ENCODE measurements at regions not wholly inside any gene's neighbourhood (a gene's known extent, or its start where the extent isn't known, plus 50 kb on each side); places are given as distances from the start of the nearest gene placed in this dataset.

DNA sequence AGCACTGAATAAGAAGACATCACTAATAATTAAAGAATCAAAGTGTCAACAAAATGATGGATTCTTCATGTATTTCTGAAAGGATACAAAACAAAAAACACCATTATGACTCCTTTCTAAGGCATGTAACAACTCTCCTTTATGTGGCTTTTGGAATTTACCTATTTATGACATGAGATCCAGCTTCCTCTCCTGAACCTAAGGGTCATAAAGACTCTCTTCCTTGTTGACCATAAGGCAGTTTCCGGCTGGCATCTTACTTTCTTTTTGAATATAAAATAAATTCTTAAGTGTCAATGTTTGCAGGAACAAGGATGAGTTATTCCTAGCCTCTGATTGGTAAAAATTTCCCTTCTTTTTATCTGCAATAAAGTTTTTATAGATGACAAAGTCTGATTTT is 111.1 kb upstream of the GRPR start:
- H3K27me3 Mint-ChIP-seq: no peaks in the 10 kb centered on the region
- no peak overlapping the region for H3K4me3 Mint-ChIP-seq
- POLR2A ChIA-PET (ENCODE audit: partially characterized antibody): no interaction called here

GRCh38 chrX:16005917-16006316 is 117.4 kb upstream of the GRPR start:
- POLR2A ChIA-PET (ENCODE audit: partially characterized antibody): no interaction called here
- H3K27me3 ChIP-seq (ENCODE audit: insufficient read depth, low read length): no peaks in the 10 kb centered on the region
- Mint-ChIP-seq H3K27me3 (no peaks in the 10 kb centered on the region), H3K36me3 (no peaks in the 10 kb centered on the region), H3K4me1 (no peaks in the 10 kb centered on the region), H3K9me3 (no peaks in the 10 kb centered on the region), H3K4me3 (no peak overlapping the region), H3K27ac (peak overlapping the region in 1 of 7 donors; percentile 38)
- H3K36me3 ChIP-seq (ENCODE audit: insufficient read depth, low read length): no peaks in the 10 kb centered on the region
- DNase-seq: no peak
- H3K4me1 ChIP-seq (ENCODE audit: insufficient read depth, low read length): no peaks in the 10 kb centered on the region
- CTCF ChIA-PET (ENCODE audit: partially characterized antibody): no interaction called here
- intact Hi-C loops (cut with micrococcal nuclease): no loop called here
- H3K4me3 ChIP-seq (ENCODE audit: low read length in 2 of 2): no peak overlapping the region
- no peak overlapping the region for H3K27ac ChIP-seq (ENCODE audit: low read depth, low read length)
- H3K9me3 ChIP-seq (ENCODE audit: control insufficient read depth in 1 of 2, low read length in 2 of 2): no peaks in the 10 kb centered on the region

More for the DNA sequence above, 111.1 kb upstream of the GRPR start:
- H3K27me3 ChIP-seq (ENCODE audit: insufficient read depth, low read length): no peaks in the 10 kb centered on the region
- H3K4me3 ChIP-seq (ENCODE audit: low read length in 2 of 2): no peak overlapping the region
- no peaks in the 10 kb centered on the region for H3K9me3 ChIP-seq (ENCODE audit: control insufficient read depth in 1 of 2, low read length in 2 of 2)
- no peak for DNase-seq
- no peaks in the 10 kb centered on the region for H3K9me3 Mint-ChIP-seq
- H3K36me3 Mint-ChIP-seq: no peaks in the 10 kb centered on the region
- H3K27ac ChIP-seq (ENCODE audit: low read depth, low read length): no peak overlapping the region
- intact Hi-C loops (cut with micrococcal nuclease): no loop called here
- no peaks in the 10 kb centered on the region for H3K4me1 ChIP-seq (ENCODE audit: insufficient read depth, low read length)
- no peak overlapping the region for H3K27ac Mint-ChIP-seq
- H3K4me1 Mint-ChIP-seq: no peaks in the 10 kb centered on the region
- no peaks in the 10 kb centered on the region for H3K36me3 ChIP-seq (ENCODE audit: insufficient read depth, low read length)
- CTCF ChIA-PET (ENCODE audit: partially characterized antibody): no interaction called here

- intact Hi-C loops (cut with micrococcal nuclease): no loop called here
- ChIA-PET POLR2A (ENCODE audit: partially characterized antibody) (no interaction called here), CTCF (ENCODE audit: partially characterized antibody) (no interaction called here)
- H3K4me1 ChIP-seq (ENCODE audit: insufficient read depth, low read length): no peaks in the 10 kb centered on the region
- no peaks in the 10 kb centered on the region for H3K9me3 Mint-ChIP-seq
- no peak overlapping the region for H3K27ac Mint-ChIP-seq
- H3K36me3 ChIP-seq (ENCODE audit: insufficient read depth, low read length): no peaks in the 10 kb centered on the region
- H3K27me3 ChIP-seq (ENCODE audit: insufficient read depth, low read length): no peaks in the 10 kb centered on the region
- H3K36me3 Mint-ChIP-seq: no peaks in the 10 kb centered on the region
- no peaks in the 10 kb centered on the region for H3K27me3 Mint-ChIP-seq
- no peak overlapping the region for H3K4me3 ChIP-seq (ENCODE audit: low read length in 2 of 2)
- H3K4me3 Mint-ChIP-seq: no peak overlapping the region
- DNase-seq: no peak
- H3K4me1 Mint-ChIP-seq: no peaks in the 10 kb centered on the region
- no peaks in the 10 kb centered on the region for H3K9me3 ChIP-seq (ENCODE audit: control insufficient read depth in 1 of 2, low read length in 2 of 2)
- no peak overlapping the region for H3K27ac ChIP-seq (ENCODE audit: low read depth, low read length)
These were observed 121.2 kb upstream of the GRPR start for GRCh38 chrX:16002185-16002584.

GRCh38 chrX:15998350-15998749 is 125.0 kb upstream of the GRPR start:
- DNase-seq: no peak
- Mint-ChIP-seq H3K9me3 (peaks cover 0 to 10% (median 5%) of the 10 kb centered on the region in 8 donors), H3K4me1 (no peaks in the 10 kb centered on the region), H3K4me3 (no peak overlapping the region), H3K36me3 (no peaks in the 10 kb centered on the region), H3K27me3 (peaks cover 0 to 4% of the 10 kb centered on the region in 2 donors), H3K27ac (no peak overlapping the region)
- Histone ChIP-seq H3K9me3 (ENCODE audit: control insufficient read depth in 1 of 2, low read length in 2 of 2) (no peaks in the 10 kb centered on the region), H3K27ac (ENCODE audit: low read depth, low read length) (no peak overlapping the region), H3K4me1 (ENCODE audit: insufficient read depth, low read length) (no peaks in the 10 kb centered on the region), H3K36me3 (ENCODE audit: insufficient read depth, low read length) (no peaks in the 10 kb centered on the region), H3K27me3 (ENCODE audit: insufficient read depth, low read length) (no peaks in the 10 kb centered on the region), H3K4me3 (ENCODE audit: low read length in 2 of 2) (no peak overlapping the region)
- ChIA-PET POLR2A (ENCODE audit: partially characterized antibody) (no interaction called here), CTCF (ENCODE audit: partially characterized antibody) (no interaction called here)
- intact Hi-C loops (cut with micrococcal nuclease): no loop called here

GRCh38 chrX:15989716-15990115 is 133.6 kb upstream of the GRPR start:
- Mint-ChIP-seq H3K9me3 (peaks cover 0 to 7% (median under 1%) of the 10 kb centered on the region in 8 donors), H3K36me3 (no peaks in the 10 kb centered on the region), H3K27me3 (peaks cover 0 to 4% of the 10 kb centered on the region in 2 donors), H3K4me1 (no peaks in the 10 kb centered on the region), H3K4me3 (no peak overlapping the region), H3K27ac (no peak overlapping the region)
- Histone ChIP-seq H3K4me3 (ENCODE audit: low read length in 2 of 2) (no peak overlapping the region), H3K9me3 (ENCODE audit: control insufficient read depth in 1 of 2, low read length in 2 of 2) (no peaks in the 10 kb centered on the region), H3K27ac (ENCODE audit: low read depth, low read length) (no peak overlapping the region), H3K27me3 (ENCODE audit: insufficient read depth, low read length) (no peaks in the 10 kb centered on the region), H3K4me1 (ENCODE audit: insufficient read depth, low read length) (no peaks in the 10 kb centered on the region), H3K36me3 (ENCODE audit: insufficient read depth, low read length) (no peaks in the 10 kb centered on the region)
- ChIA-PET POLR2A (ENCODE audit: partially characterized antibody) (no interaction called here), CTCF (ENCODE audit: partially characterized antibody) (no interaction called here)
- intact Hi-C loops (cut with micrococcal nuclease): no loop called here
- DNase-seq: no peak

- CTCF ChIA-PET (ENCODE audit: partially characterized antibody): no interaction called here
- DNase-seq: no peak
- H3K27me3 Mint-ChIP-seq: no peaks in the 10 kb centered on the region
- intact Hi-C loops (cut with micrococcal nuclease): no loop called here
- no peak overlapping the region for H3K27ac ChIP-seq (ENCODE audit: low read depth, low read length)
- H3K4me1 Mint-ChIP-seq: no peaks in the 10 kb centered on the region
- POLR2A ChIA-PET (ENCODE audit: partially characterized antibody): no interaction called here
- H3K9me3 ChIP-seq (ENCODE audit: control insufficient read depth in 1 of 2, low read length in 2 of 2): no peaks in the 10 kb centered on the region
- H3K4me3 Mint-ChIP-seq: no peak overlapping the region
- H3K4me3 ChIP-seq (ENCODE audit: low read length in 2 of 2): no peak overlapping the region
- no peak overlapping the region for H3K27ac Mint-ChIP-seq
- H3K36me3 ChIP-seq (ENCODE audit: insufficient read depth, low read length): no peaks in the 10 kb centered on the region
- no peaks in the 10 kb centered on the region for H3K4me1 ChIP-seq (ENCODE audit: insufficient read depth, low read length)
- peaks cover 0 to 3% (median 0%) of the 10 kb centered on the region in 8 donors for H3K9me3 Mint-ChIP-seq
- H3K27me3 ChIP-seq (ENCODE audit: insufficient read depth, low read length): no peaks in the 10 kb centered on the region
- no peaks in the 10 kb centered on the region for H3K36me3 Mint-ChIP-seq
These were observed 134.3 kb upstream of the AP1S2 start for GRCh38 chrX:15988661-15989603.

GRCh38 chrX:15985937-15986336 is 131.3 kb upstream of the AP1S2 start:
- H3K4me1 ChIP-seq (ENCODE audit: insufficient read depth, low read length): no peaks in the 10 kb centered on the region
- Mint-ChIP-seq H3K27ac (no peak overlapping the region), H3K4me3 (no peak overlapping the region), H3K27me3 (no peaks in the 10 kb centered on the region), H3K4me1 (no peaks in the 10 kb centered on the region), H3K36me3 (no peaks in the 10 kb centered on the region), H3K9me3 (no peaks in the 10 kb centered on the region)
- H3K36me3 ChIP-seq (ENCODE audit: insufficient read depth, low read length): no peaks in the 10 kb centered on the region
- H3K27ac ChIP-seq (ENCODE audit: low read depth, low read length): no peak overlapping the region
- ChIA-PET POLR2A (ENCODE audit: partially characterized antibody) (no interaction called here), CTCF (ENCODE audit: partially characterized antibody) (no interaction called here)
- DNase-seq: no peak
- no peak overlapping the region for H3K4me3 ChIP-seq (ENCODE audit: low read length in 2 of 2)
- no peaks in the 10 kb centered on the region for H3K27me3 ChIP-seq (ENCODE audit: insufficient read depth, low read length)
- no peaks in the 10 kb centered on the region for H3K9me3 ChIP-seq (ENCODE audit: control insufficient read depth in 1 of 2, low read length in 2 of 2)
- intact Hi-C loops (cut with micrococcal nuclease): no loop called here

All from CD4-positive, alpha-beta memory T cell (primary cell).